OCI-LY3 (cell line): ENCODE measurements at regions not wholly inside any gene's neighbourhood (a gene's known extent, or its start where the extent isn't known, plus 50 kb on each side); places are given as distances from the start of the nearest gene placed in this dataset.

Source experiments
- EZH2phosphoT487 ChIP-seq: fragments of 200-600 bp; shearing (Covaris generic); IDR thresholded peaks from 2 replicates; pipeline ENCODE4 v1.6.1; 2018; ENCODE audit warnings: antibody characterized with exemption, mixed run types, low read depth
- TF ChIP-seq, protein P1 (sequence below): fragments of 200-600, 300-600 bp; sonication (generic); IDR thresholded peaks from 2 replicates; pipeline ENCODE4 v1.5.1; 2014; ENCODE audit warnings: antibody characterized with exemption, low read length, low read depth

DNA sequence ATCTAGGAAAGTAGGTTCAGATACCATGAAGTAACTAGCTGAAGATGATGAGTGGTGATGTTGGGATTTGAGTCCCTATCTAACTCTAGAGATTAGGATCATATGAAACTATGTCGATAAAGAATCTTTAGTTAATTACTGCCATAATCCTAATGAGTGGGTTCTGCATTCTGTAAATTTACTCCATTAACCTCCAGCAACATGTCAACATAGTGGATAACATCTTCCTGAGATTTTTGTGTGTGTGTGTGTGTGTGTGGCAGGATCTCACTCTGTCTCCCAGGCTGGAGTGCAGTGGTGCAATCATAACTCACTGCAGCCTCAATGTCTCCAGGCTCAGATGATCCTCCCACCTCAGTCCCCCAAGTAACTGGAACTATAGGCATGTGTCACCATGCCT lies 272.9 kb upstream of the DPH6 start:
- TF ChIP-seq, protein P1, sequence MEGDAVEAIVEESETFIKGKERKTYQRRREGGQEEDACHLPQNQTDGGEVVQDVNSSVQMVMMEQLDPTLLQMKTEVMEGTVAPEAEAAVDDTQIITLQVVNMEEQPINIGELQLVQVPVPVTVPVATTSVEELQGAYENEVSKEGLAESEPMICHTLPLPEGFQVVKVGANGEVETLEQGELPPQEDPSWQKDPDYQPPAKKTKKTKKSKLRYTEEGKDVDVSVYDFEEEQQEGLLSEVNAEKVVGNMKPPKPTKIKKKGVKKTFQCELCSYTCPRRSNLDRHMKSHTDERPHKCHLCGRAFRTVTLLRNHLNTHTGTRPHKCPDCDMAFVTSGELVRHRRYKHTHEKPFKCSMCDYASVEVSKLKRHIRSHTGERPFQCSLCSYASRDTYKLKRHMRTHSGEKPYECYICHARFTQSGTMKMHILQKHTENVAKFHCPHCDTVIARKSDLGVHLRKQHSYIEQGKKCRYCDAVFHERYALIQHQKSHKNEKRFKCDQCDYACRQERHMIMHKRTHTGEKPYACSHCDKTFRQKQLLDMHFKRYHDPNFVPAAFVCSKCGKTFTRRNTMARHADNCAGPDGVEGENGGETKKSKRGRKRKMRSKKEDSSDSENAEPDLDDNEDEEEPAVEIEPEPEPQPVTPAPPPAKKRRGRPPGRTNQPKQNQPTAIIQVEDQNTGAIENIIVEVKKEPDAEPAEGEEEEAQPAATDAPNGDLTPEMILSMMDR: no peak
- TF ChIP-seq EZH2phosphoT487: no peak
